ENCODE measurements at regions not wholly inside any gene's neighbourhood (a gene's known extent, or its start where the extent isn't known, plus 50 kb on each side); places are given as distances from the start of the nearest gene placed in this dataset.

- Histone ChIP-seq H3K4me3 (replicated peaks in 1 of 3; ENCODE audit: insufficient read depth in 1 of 3, low read depth in 2 of 3, low read length in 3 of 3) (no peak overlapping the region), H3K4me1 (ENCODE audit: insufficient read depth, low read length) (no peaks in the 10 kb centered on the region), H3K27ac (ENCODE audit: extremely low read length, insufficient read depth, low read length) (no peak overlapping the region), H3K4me2 (ENCODE audit: low read depth, low read length) (no peak overlapping the region), H3K9ac (ENCODE audit: insufficient read depth, low read depth, low read length) (no peak overlapping the region), H2AFZ (ENCODE audit: low read length) (no peak overlapping the region), H3K79me2 (ENCODE audit: insufficient read depth, low read length) (no peaks in the 10 kb centered on the region), H3K9me3 (ENCODE audit: low read length) (no peaks in the 10 kb centered on the region), H3K27me3 (ENCODE audit: control insufficient read depth in 1 of 2, insufficient read depth in 2 of 2, low read length in 2 of 2) (no peaks in the 10 kb centered on the region), H4K20me1 (ENCODE audit: insufficient read depth, low read length) (no peaks in the 10 kb centered on the region), H3K36me3 (replicated peaks in 1 of 2; ENCODE audit: control insufficient read depth in 1 of 2, insufficient read depth in 2 of 2, low read length in 2 of 2) (no peaks in the 10 kb centered on the region)
- intact Hi-C loops (cut with micrococcal nuclease; ENCODE audit: unreplicated experiment) (no loop called here), in situ Hi-C loops (cut with HindIII; ENCODE audit: extremely low pct_ligation_motif_present, low pct_unique_long_range_greater_than_20kb) (no loop called here)
- TF ChIP-seq KDM5B (CRISPR knock-in tag; IDR thresholded peaks at IDR 0.05; ENCODE audit: borderline replicate concordance) (no peak), CEBPB (IDR thresholded peaks at IDR 0.05; ENCODE audit: borderline replicate concordance, low read depth, low read length) (0 out of 2 replicates have a peak, but pooled peaks have one; percentile 28)
- FAIRE-seq, result no peak
- POLR2A ChIA-PET, result no interaction called here
- CTCF ChIA-PET (ENCODE audit: low intra/inter-chr PET ratio, low total read pairs), result no interaction called here
- ATAC-seq, result no peak
- no peak for DNase-seq (ENCODE audit: low spot score)
- WGBS (ENCODE audit: low lambda C conversion rate), result 0% methylated on average over 4 of the region's 4 CpGs
- BruUV-seq (replicated peaks), result no TSS peak
These were observed 1002.7 kb upstream of the PCDH20 start for GRCh38 chr13:62418376-62418775.

GRCh38 chr13:62407871-62408270 lies 992.2 kb upstream of the PCDH20 start:
- no peaks in the 10 kb centered on the region for H3K27me3 ChIP-seq (ENCODE audit: control insufficient read depth in 1 of 2, insufficient read depth in 2 of 2, low read length in 2 of 2)
- H3K36me3 ChIP-seq (replicated peaks in 1 of 2; ENCODE audit: control insufficient read depth in 1 of 2, insufficient read depth in 2 of 2, low read length in 2 of 2), result no peaks in the 10 kb centered on the region
- H3K27ac ChIP-seq (ENCODE audit: extremely low read length, insufficient read depth, low read length), result no peak overlapping the region
- no peak overlapping the region for H3K9ac ChIP-seq (ENCODE audit: insufficient read depth, low read depth, low read length)
- no peak overlapping the region for H2AFZ ChIP-seq (ENCODE audit: low read length)
- in situ Hi-C loops (cut with HindIII; ENCODE audit: extremely low pct_ligation_motif_present, low pct_unique_long_range_greater_than_20kb), result no loop called here
- H3K4me3 ChIP-seq (replicated peaks in 1 of 3; ENCODE audit: insufficient read depth in 1 of 3, low read depth in 2 of 3, low read length in 3 of 3), result no peak overlapping the region
- DNase-seq (ENCODE audit: low spot score) (no peak), FAIRE-seq (no peak), ATAC-seq (no peak)
- 44% methylated on average over 5 of the region's 5 CpGs for WGBS (ENCODE audit: low lambda C conversion rate)
- no peaks in the 10 kb centered on the region for H4K20me1 ChIP-seq (ENCODE audit: insufficient read depth, low read length)
- CTCF ChIA-PET (ENCODE audit: low intra/inter-chr PET ratio, low total read pairs), result no interaction called here
- no peaks in the 10 kb centered on the region for H3K79me2 ChIP-seq (ENCODE audit: insufficient read depth, low read length)
- intact Hi-C loops (cut with micrococcal nuclease; ENCODE audit: unreplicated experiment), result no loop called here
- no peaks in the 10 kb centered on the region for H3K9me3 ChIP-seq (ENCODE audit: low read length)
- no peaks in the 10 kb centered on the region for H3K4me1 ChIP-seq (ENCODE audit: insufficient read depth, low read length)
- H3K4me2 ChIP-seq (ENCODE audit: low read depth, low read length), result no peak overlapping the region
- no TSS peak for BruUV-seq (replicated peaks)
- POLR2A ChIA-PET, result no interaction called here
- TF ChIP-seq THAP7 (CRISPR knock-in tag; IDR thresholded peaks at IDR 0.05), result no peak
- no peak for TF ChIP-seq SOX13 (IDR thresholded peaks at IDR 0.05)
- TF ChIP-seq SOX13 (CRISPR knock-in tag; conservative IDR thresholded peaks at IDR 0.05 in 1 of 2, IDR thresholded peaks at IDR 0.05 in 1 of 2), result no peak
- TF ChIP-seq CEBPB (IDR thresholded peaks at IDR 0.05; ENCODE audit: borderline replicate concordance, low read depth, low read length), result peak; percentile 76
- TF ChIP-seq SETDB1 (CRISPR knock-in tag; IDR thresholded peaks at IDR 0.05; ENCODE audit: borderline replicate concordance), result no peak
